Osteocyte (in vitro differentiated cells): ENCODE measurements at regions not wholly inside any gene's neighbourhood (a gene's known extent, or its start where the extent isn't known, plus 50 kb on each side); places are given as distances from the start of the nearest gene placed in this dataset.

ENCODE experiments used
- DNase-seq: peaks from one replicate; pipeline ENCODE4 v3.0.0; 2021; ENCODE audit warnings: mixed read lengths; ENCODE audit not compliant: unreplicated experiment; ENCODE audit errors: extremely low spot score
- H3K27ac Mint-ChIP-seq: one replicate; pipeline ENCODE4 v1.8.0; 2021; ENCODE audit warnings: mild to moderate bottlenecking, mixed read lengths; ENCODE audit not compliant: unreplicated experiment
- H3K27me3 Mint-ChIP-seq: one replicate; pipeline ENCODE4 v1.8.0; 2021; ENCODE audit warnings: mixed read lengths; ENCODE audit not compliant: unreplicated experiment
- H3K36me3 Mint-ChIP-seq: one replicate; pipeline ENCODE4 v1.8.0; 2021; ENCODE audit warnings: mixed read lengths; ENCODE audit not compliant: unreplicated experiment
- H3K4me1 Mint-ChIP-seq: one replicate; pipeline ENCODE4 v1.8.0; 2021; ENCODE audit warnings: mixed read lengths; ENCODE audit not compliant: unreplicated experiment
- H3K4me3 Mint-ChIP-seq: one replicate; pipeline ENCODE4 v1.8.0; 2021; ENCODE audit warnings: mild to moderate bottlenecking, moderate library complexity, mixed read lengths; ENCODE audit not compliant: unreplicated experiment
- H3K9me3 Mint-ChIP-seq: one replicate; pipeline ENCODE4 v1.8.0; 2021; ENCODE audit warnings: mixed read lengths; ENCODE audit not compliant: unreplicated experiment
- TF ChIP-seq, protein P1 (sequence below): fragments of 200-600 bp; sonication (generic); IDR thresholded peaks from 2 replicates; pipeline ENCODE4 v1.5.0; 2021; ENCODE audit warnings: antibody characterized with exemption, mild to moderate bottlenecking, moderate library complexity

DNA sequence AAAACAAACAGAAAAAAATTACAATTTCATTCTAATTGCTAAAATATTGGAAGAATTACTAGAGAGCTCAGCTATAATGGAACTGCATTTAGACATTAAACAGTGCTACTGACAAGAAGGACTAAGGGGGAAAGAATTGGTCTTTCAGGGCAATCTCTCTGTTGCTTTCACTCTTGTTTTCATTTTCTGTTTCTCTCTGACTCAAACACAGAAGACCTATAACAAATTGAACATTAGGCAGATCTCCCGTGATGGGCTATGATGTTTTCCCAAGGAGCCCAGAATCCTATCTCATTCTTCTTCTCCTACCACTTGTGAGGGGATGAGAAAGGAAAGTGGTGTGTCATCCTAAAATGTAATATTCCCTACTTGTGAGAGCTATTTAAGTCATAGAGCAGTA, 358.0 kb upstream of the TGFBR2 start:
- TF ChIP-seq, protein P1, sequence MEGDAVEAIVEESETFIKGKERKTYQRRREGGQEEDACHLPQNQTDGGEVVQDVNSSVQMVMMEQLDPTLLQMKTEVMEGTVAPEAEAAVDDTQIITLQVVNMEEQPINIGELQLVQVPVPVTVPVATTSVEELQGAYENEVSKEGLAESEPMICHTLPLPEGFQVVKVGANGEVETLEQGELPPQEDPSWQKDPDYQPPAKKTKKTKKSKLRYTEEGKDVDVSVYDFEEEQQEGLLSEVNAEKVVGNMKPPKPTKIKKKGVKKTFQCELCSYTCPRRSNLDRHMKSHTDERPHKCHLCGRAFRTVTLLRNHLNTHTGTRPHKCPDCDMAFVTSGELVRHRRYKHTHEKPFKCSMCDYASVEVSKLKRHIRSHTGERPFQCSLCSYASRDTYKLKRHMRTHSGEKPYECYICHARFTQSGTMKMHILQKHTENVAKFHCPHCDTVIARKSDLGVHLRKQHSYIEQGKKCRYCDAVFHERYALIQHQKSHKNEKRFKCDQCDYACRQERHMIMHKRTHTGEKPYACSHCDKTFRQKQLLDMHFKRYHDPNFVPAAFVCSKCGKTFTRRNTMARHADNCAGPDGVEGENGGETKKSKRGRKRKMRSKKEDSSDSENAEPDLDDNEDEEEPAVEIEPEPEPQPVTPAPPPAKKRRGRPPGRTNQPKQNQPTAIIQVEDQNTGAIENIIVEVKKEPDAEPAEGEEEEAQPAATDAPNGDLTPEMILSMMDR, result no peak
- H3K27me3 Mint-ChIP-seq, result no peaks in the 10 kb centered on the region
- H3K4me1 Mint-ChIP-seq, result peaks cover 5% of the 10 kb centered on the region
- no peak overlapping the region for H3K27ac Mint-ChIP-seq
- no peak for DNase-seq
- peaks cover 3% of the 10 kb centered on the region for H3K9me3 Mint-ChIP-seq
- H3K4me3 Mint-ChIP-seq, result no peak overlapping the region
- H3K36me3 Mint-ChIP-seq, result no peaks in the 10 kb centered on the region

DNA sequence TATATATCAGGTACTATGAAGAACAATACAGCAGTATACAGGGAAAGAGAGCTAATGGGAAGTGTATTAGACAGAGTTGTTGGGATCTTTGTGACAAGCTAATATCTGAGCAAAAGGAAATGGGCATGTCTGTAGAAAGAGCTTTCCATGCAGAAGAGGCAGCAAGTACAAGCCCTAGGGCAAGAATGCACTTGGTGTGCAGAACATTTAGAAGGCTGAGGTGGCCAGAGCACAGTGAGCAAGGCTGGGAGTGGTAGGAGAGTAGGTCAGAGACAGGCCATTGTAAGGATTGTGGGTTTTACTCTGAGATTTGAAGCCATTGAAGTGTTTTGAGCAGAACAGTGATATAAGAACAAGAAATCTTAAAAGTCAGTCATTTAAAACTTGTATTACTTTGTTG, 353.9 kb upstream of the TGFBR2 start:
- Mint-ChIP-seq H3K9me3 (peaks cover 3% of the 10 kb centered on the region), H3K4me3 (no peak overlapping the region)
- TF ChIP-seq, protein P1, result no peak

DNA sequence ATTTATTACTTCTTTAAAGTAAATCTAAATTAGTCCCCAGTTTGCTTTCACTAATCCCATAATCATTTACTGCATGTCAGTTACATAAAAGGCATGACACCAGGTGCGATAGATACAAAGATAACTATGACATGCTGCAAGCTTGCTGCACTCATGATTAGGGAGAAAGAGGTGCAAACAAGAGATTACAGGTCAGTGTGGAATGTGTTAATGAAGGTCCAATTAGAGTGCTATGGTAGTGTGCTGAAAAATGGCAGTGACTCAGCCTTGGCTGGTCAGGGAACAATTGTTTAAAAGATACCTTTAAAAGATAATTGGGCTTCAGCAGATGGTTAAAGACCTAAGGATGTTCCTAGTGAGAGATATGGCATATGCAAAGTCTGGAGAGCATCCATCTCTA, 352.6 kb upstream of the TGFBR2 start:
- TF ChIP-seq, protein P1, result no peak
- no peak overlapping the region for H3K4me3 Mint-ChIP-seq
- peaks cover 17% of the 10 kb centered on the region for H3K4me1 Mint-ChIP-seq
- H3K36me3 Mint-ChIP-seq, result no peaks in the 10 kb centered on the region
- H3K9me3 Mint-ChIP-seq, result peaks cover 3% of the 10 kb centered on the region
- no peak for DNase-seq
- H3K27ac Mint-ChIP-seq, result no peak overlapping the region
- no peaks in the 10 kb centered on the region for H3K27me3 Mint-ChIP-seq

More for the DNA sequence above, 353.9 kb upstream of the TGFBR2 start:
- no peaks in the 10 kb centered on the region for H3K27me3 Mint-ChIP-seq
- no peak overlapping the region for H3K27ac Mint-ChIP-seq
- H3K36me3 Mint-ChIP-seq, result no peaks in the 10 kb centered on the region
- no peak for DNase-seq
- H3K4me1 Mint-ChIP-seq, result peaks cover 10% of the 10 kb centered on the region

DNA sequence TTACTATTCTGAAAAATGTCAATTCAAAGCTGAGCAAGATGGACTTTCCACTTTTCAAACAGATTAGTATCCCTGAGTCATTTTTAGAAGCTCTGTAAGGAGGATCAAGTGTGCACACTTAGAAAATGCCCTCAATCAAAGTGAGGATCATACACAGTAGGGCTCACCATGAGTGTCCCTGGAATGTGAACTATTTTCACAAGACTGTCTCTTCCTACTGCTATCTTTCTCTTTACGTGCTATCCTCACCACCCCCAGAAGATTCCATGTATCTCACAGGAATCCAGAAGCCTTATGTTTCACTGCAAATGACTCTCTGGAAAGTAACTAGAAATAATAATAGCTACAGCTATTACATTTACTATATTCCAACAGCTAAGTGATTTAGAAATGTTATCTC, 349.9 kb upstream of the TGFBR2 start:
- Mint-ChIP-seq H3K4me1 (peaks cover 27% of the 10 kb centered on the region), H3K36me3 (no peaks in the 10 kb centered on the region), H3K27ac (no peak overlapping the region), H3K27me3 (no peaks in the 10 kb centered on the region), H3K4me3 (no peak overlapping the region), H3K9me3 (no peaks in the 10 kb centered on the region)
- DNase-seq, result no peak
- TF ChIP-seq, protein P1, result no peak

DNA sequence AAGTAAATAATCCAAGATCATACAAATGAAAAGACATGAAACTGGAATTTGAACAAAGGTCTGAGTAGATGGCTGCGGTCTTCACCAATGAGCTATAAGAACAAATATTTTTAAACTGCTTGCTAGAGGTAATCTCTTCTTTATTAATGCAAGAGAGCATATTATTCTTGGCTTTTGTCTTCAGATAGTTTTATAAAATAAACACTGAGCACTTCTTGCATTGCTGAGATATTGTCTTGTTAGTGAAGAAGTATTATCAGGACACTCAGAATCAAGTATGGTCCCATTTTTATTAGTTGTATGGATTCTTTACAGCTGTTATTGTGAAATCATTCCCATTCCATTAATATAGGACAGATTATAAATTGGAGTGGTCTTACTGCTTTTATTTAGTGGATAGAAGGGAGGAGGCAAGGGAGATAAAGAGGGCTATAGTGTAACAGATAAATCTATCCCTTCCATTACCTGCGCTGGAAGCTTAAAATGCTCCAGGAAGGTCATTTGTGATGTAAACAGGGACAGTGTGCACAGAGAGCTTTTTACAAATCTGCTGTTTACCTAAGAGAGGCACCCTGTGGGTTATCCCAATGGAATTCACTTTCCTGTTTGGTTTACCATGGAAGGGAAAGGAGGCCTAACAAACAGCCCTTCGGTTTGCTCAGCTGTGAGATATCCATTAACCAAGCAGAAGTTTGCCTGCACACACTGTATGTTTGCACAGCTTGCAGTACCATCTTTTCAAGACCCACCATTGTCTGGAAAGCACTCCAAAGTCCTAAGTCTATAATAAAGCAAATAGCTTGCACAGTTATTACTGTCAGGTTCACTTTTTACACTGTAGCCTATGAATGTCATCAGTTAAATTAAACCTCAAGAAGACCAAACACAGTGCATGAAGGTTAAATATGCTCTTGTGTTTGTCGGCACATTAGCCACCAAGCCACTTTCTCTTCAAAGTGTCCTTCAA, 347.7 kb upstream of the TGFBR2 start:
- H3K27ac Mint-ChIP-seq, result no peak overlapping the region

More for the DNA sequence above, 347.7 kb upstream of the TGFBR2 start:
- Mint-ChIP-seq H3K4me1 (peaks cover 34% of the 10 kb centered on the region), H3K4me3 (no peak overlapping the region), H3K36me3 (no peaks in the 10 kb centered on the region), H3K27me3 (no peaks in the 10 kb centered on the region), H3K9me3 (no peaks in the 10 kb centered on the region)
- TF ChIP-seq, protein P1, result no peak
- DNase-seq, result no peak
